ENCODE measurements at regions not wholly inside any gene's neighbourhood (a gene's known extent, or its start where the extent isn't known, plus 50 kb on each side); places are given as distances from the start of the nearest gene placed in this dataset.

DNA sequence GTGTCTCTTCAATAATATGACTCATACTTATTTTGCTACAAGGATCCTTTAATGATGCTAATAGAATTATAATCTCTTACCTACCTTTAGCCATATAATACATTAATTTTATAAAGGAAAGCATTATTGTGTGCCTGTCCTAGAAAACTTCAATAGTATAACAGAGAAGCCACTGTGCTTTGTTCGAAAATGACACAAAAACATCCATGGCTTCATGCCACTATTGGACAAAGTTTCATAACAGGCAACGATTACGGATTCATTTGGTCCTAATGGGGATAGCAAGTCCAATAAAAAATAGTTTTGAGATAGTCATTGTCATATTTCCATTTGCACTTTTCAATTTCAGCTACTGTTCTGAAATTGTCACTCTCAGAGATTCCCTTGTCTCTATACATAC, 52.5 kb upstream of the CCDC150 start:
- no peak for DNase-seq (ENCODE audit: low read depth in 2 of 2)

GRCh38 chr2:196587739-196588138, 51.8 kb upstream of the CCDC150 start:
- no peak for DNase-seq (ENCODE audit: low read depth in 2 of 2)

DNA sequence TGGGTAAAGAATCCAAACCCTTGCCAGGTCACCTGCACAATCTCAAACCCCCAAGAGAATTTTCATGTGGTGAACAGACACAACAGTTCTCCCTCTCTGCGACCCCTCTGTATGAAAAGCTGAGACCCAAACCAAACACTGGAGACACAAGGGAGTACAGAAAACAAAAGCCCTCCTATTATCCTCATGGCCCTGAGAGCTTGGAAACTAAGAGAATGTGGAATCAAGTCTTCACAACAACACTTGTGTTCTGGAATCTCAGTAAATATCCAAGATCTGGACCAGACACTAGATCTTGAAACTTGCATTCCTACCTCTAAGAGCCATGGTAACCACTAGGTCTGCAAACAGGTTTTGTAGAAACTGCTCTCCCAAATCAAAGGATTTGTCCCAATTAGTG, 50.1 kb upstream of the CCDC150 start:
- DNase-seq (ENCODE audit: low read depth in 2 of 2) = no peak

Measured in stimulated activated CD8-positive, alpha-beta memory T cell treated with anti-CD3 and anti-CD28 coated beads, Interleukin-15, amount 100 ng/mL, for 4 hours (primary cell).